KMS-11 (cell line): ENCODE measurements at regions not wholly inside any gene's neighbourhood (a gene's known extent, or its start where the extent isn't known, plus 50 kb on each side); places are given as distances from the start of the nearest gene placed in this dataset.

Experiments
- H2AFZ ChIP-seq: fragments of 200-600 bp; sonication (generic); 2 replicates; pipeline ENCODE4 v1.6.1; 2016; ENCODE audit warnings: antibody characterized with exemption, mixed run types, low read depth
- H3K27ac ChIP-seq: fragments of 200-600 bp; sonication (generic); 2 replicates; pipeline ENCODE4 v1.6.1; 2016; ENCODE audit warnings: mild to moderate bottlenecking, mixed run types
- H3K27me3 ChIP-seq: fragments of 200-600 bp; sonication (generic); 2 replicates; pipeline ENCODE4 v1.6.1; 2017; ENCODE audit warnings: mild to moderate bottlenecking, low read depth, mixed run types, moderate library complexity; ENCODE audit not compliant: insufficient read depth
- H3K36me3 ChIP-seq: fragments of 200-600 bp; sonication (generic); 2 replicates; pipeline ENCODE4 v1.6.1; 2017; ENCODE audit warnings: mild to moderate bottlenecking, mixed run types; ENCODE audit not compliant: insufficient read depth
- H3K4me1 ChIP-seq: fragments of 200-600 bp; sonication (generic); 2 replicates; pipeline ENCODE4 v1.6.1; 2016; ENCODE audit warnings: mild to moderate bottlenecking, low read depth, mixed run types; ENCODE audit not compliant: poor library complexity, severe bottlenecking
- H3K4me2 ChIP-seq: fragments of 200-600 bp; sonication (generic); 2 replicates; pipeline ENCODE4 v1.7.0; 2016; ENCODE audit warnings: mild to moderate bottlenecking, mixed run types
- H3K4me3 ChIP-seq: fragments of 200-600 bp; sonication (generic); IDR thresholded peaks from 2 replicates; pipeline ENCODE4 v1.6.1; 2017; ENCODE audit warnings: low read depth, low read length, mixed read lengths; ENCODE audit not compliant: insufficient read depth
- H3K79me2 ChIP-seq: fragments of 200-600 bp; sonication (generic); 2 replicates; pipeline ENCODE4 v1.6.1; 2016; ENCODE audit warnings: low read depth, mixed run types; ENCODE audit not compliant: insufficient read depth
- H3K9ac ChIP-seq: fragments of 200-600 bp; sonication (generic); 2 replicates; pipeline ENCODE4 v1.6.1; 2016; ENCODE audit warnings: mild to moderate bottlenecking, mixed run types
- H4K20me1 ChIP-seq: fragments of 200-600 bp; sonication (generic); 2 replicates; pipeline ENCODE4 v1.6.1; 2016; ENCODE audit warnings: mild to moderate bottlenecking, mixed run types; ENCODE audit not compliant: insufficient read depth
- TF ChIP-seq, protein P1 (sequence below): fragments of 200-600 bp; sonication (generic); conservative IDR thresholded peaks from 2 replicates; pipeline ENCODE4 v1.6.1; 2017; ENCODE audit warnings: low read depth, mild to moderate bottlenecking, antibody characterized with exemption, low read length, moderate library complexity, mixed read lengths

DNA sequence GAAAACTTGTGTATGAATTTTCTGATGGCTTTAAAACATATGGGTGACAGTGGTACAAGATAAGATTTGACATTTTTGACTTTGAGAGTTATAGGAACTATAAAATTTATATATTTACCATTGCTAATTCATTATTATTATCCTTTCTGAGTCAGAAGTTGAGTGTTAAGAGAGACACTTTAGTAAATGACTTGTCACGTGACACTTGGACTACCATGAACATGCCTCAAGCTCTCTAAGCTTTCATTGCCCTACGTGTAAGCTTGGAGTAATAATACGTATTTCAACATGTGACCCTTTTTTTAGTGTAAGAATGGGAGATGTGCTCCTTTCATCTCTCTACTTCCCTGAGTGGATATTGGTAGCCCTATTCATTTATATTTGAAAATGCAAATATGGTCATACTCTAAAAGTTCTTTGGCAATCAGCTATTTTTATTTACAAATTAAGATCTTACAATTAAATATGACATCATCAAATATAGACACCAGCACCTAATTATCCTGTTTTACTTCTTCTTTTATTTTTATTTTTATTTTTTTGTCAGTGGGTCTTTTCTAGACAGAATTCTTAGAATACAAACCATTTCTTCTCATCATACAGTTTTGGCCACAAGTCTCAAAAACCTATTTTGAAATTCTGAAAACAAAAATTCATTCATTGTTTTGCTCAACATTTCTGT, 837.0 kb downstream of the PDHA2 start:
- TF ChIP-seq, protein P1, sequence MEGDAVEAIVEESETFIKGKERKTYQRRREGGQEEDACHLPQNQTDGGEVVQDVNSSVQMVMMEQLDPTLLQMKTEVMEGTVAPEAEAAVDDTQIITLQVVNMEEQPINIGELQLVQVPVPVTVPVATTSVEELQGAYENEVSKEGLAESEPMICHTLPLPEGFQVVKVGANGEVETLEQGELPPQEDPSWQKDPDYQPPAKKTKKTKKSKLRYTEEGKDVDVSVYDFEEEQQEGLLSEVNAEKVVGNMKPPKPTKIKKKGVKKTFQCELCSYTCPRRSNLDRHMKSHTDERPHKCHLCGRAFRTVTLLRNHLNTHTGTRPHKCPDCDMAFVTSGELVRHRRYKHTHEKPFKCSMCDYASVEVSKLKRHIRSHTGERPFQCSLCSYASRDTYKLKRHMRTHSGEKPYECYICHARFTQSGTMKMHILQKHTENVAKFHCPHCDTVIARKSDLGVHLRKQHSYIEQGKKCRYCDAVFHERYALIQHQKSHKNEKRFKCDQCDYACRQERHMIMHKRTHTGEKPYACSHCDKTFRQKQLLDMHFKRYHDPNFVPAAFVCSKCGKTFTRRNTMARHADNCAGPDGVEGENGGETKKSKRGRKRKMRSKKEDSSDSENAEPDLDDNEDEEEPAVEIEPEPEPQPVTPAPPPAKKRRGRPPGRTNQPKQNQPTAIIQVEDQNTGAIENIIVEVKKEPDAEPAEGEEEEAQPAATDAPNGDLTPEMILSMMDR, result no peak
- H2AFZ ChIP-seq, result no peak overlapping the region
- H3K4me2 ChIP-seq, result no peak overlapping the region
- no peaks in the 10 kb centered on the region for H4K20me1 ChIP-seq
- no peak overlapping the region for H3K27ac ChIP-seq
- H3K27me3 ChIP-seq, result no peaks in the 10 kb centered on the region
- H3K79me2 ChIP-seq, result no peaks in the 10 kb centered on the region
- H3K4me3 ChIP-seq, result no peak overlapping the region
- no peaks in the 10 kb centered on the region for H3K36me3 ChIP-seq
- no peak overlapping the region for H3K9ac ChIP-seq
- H3K4me1 ChIP-seq, result no peaks in the 10 kb centered on the region

DNA sequence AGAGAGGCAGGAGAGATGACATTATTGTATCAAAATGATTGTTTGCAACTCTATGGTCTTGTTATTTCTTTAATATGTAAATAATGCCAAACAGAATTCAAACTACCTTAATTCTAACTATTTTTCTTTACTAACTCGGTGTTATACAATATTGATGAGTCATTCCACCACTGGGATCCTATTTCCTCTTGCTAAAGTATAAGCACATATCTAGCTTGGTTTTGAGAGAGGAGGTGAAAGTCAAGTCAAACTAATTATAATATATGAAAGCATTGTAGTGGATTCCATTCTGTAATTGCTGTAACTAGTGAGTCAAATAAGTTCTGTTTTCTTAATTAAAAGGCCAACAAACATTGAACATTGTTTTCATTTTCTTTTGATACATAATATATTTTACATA, 837.6 kb downstream of the PDHA2 start:
- Histone ChIP-seq H3K4me2 (no peak overlapping the region), H2AFZ (no peak overlapping the region), H3K9ac (no peak overlapping the region), H3K27ac (no peak overlapping the region), H4K20me1 (no peaks in the 10 kb centered on the region), H3K36me3 (no peaks in the 10 kb centered on the region), H3K4me3 (no peak overlapping the region), H3K4me1 (no peaks in the 10 kb centered on the region), H3K79me2 (no peaks in the 10 kb centered on the region), H3K27me3 (no peaks in the 10 kb centered on the region)
- TF ChIP-seq, protein P1, result no peak

DNA sequence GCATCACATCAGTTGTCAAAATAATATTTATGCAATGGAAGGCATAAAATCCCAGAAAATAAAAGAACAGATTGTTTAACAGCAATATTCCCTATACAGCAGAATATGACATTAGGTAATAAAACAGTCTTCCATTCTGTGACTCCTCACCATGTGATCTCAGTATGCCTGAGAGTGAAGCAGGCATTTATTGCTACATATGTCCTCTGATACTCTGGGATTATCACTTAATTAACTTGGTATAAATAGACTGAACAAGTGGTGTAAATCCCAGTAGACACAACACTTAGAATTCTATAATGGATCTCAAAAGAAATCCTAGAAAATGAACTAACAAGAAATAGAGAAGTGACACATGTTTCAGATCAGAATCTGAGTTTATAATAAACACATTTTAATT, 841.3 kb downstream of the PDHA2 start:
- no peak overlapping the region for H3K9ac ChIP-seq
- H3K27me3 ChIP-seq, result no peaks in the 10 kb centered on the region
- TF ChIP-seq, protein P1, result no peak
- no peak overlapping the region for H3K27ac ChIP-seq
- no peak overlapping the region for H3K4me2 ChIP-seq
- H2AFZ ChIP-seq, result no peak overlapping the region
- H3K4me3 ChIP-seq, result no peak overlapping the region
- H3K4me1 ChIP-seq, result no peaks in the 10 kb centered on the region
- no peaks in the 10 kb centered on the region for H3K79me2 ChIP-seq
- H4K20me1 ChIP-seq, result no peaks in the 10 kb centered on the region
- H3K36me3 ChIP-seq, result no peaks in the 10 kb centered on the region

DNA sequence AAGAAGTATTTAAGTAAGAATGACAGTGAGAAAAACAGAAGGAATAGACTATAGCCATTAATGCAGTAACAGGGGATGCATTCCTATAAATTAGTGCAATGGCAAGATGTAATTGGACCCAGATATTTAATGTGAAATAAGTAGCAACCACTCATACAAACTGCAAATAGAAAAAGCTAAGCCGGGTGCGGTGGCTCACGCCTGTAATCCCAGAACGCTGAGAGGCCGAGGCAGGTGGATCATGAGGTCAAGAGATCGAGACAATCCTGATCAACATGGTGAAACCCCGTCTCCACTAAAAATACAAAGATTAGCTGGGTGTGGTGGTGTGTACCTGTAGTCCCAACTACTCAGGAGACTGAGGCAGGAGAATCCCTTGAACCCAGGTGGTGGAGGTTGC, 845.8 kb downstream of the PDHA2 start:
- no peak overlapping the region for H2AFZ ChIP-seq
- TF ChIP-seq, protein P1, result no peak

More for the DNA sequence above, 845.8 kb downstream of the PDHA2 start:
- Histone ChIP-seq H3K4me1 (no peaks in the 10 kb centered on the region), H3K9ac (no peak overlapping the region), H4K20me1 (no peaks in the 10 kb centered on the region), H3K4me3 (no peak overlapping the region), H3K27me3 (no peaks in the 10 kb centered on the region), H3K27ac (no peak overlapping the region), H3K79me2 (no peaks in the 10 kb centered on the region), H3K36me3 (no peaks in the 10 kb centered on the region), H3K4me2 (no peak overlapping the region)
